H9 (cell line): ENCODE measurements at regions not wholly inside any gene's neighbourhood (a gene's known extent, or its start where the extent isn't known, plus 50 kb on each side); places are given as distances from the start of the nearest gene placed in this dataset.

Experiments
- DNase-seq: peaks from one replicate; pipeline ENCODE4 v3.0.0-alpha.2; 2017
- H2AFZ ChIP-seq: one replicate; pipeline ENCODE4 v1.6.1; 2013; ENCODE audit warnings: mild to moderate bottlenecking, low read length, control low read depth, moderate library complexity
- H2AK5ac ChIP-seq: 2 replicates; pipeline ENCODE4 v1.6.1; 2013; ENCODE audit warnings: low read length, control low read depth, mixed read lengths; ENCODE audit not compliant: insufficient read length
- H2BK120ac ChIP-seq: one replicate; pipeline ENCODE4 v1.6.1; 2013; ENCODE audit warnings: low read depth, mild to moderate bottlenecking, low read length, control low read depth, inconsistent platforms; ENCODE audit not compliant: poor library complexity, severe bottlenecking
- H2BK12ac ChIP-seq: 2 replicates; pipeline ENCODE4 v1.6.1; 2013; ENCODE audit warnings: low read length, control low read depth, mixed read lengths, low read depth; ENCODE audit not compliant: insufficient read length
- H2BK15ac ChIP-seq: 2 replicates; pipeline ENCODE4 v1.6.1; 2013; ENCODE audit warnings: low read depth, low read length, control low read depth
- H2BK20ac ChIP-seq: one replicate; pipeline ENCODE4 v1.6.1; 2013; ENCODE audit warnings: low read depth, mild to moderate bottlenecking, low read length, control low read depth, inconsistent platforms; ENCODE audit not compliant: poor library complexity, severe bottlenecking
- H2BK5ac ChIP-seq: 2 replicates; pipeline ENCODE4 v1.6.1; 2013; ENCODE audit warnings: low read length, control low read depth, mixed read lengths; ENCODE audit not compliant: insufficient read length
- H3K14ac ChIP-seq: 2 replicates; pipeline ENCODE4 v1.6.1; 2013; ENCODE audit warnings: low read length, control low read depth; ENCODE audit not compliant: insufficient read depth
- H3K18ac ChIP-seq: 2 replicates; pipeline ENCODE4 v1.6.1; 2013; ENCODE audit warnings: low read depth, mild to moderate bottlenecking, mixed read lengths, low read length, control low read depth; ENCODE audit not compliant: insufficient read length
- H3K23ac ChIP-seq: 2 replicates; pipeline ENCODE4 v1.6.1; 2013; ENCODE audit warnings: low read length, control low read depth, mixed read lengths, low read depth; ENCODE audit not compliant: insufficient read length
- H3K23me2 ChIP-seq: 2 replicates; pipeline ENCODE4 v1.6.1; 2013; ENCODE audit warnings: low read depth, mild to moderate bottlenecking, mixed read lengths, low read length, control low read depth; ENCODE audit not compliant: insufficient read length, poor library complexity, severe bottlenecking
- H3K27ac ChIP-seq: 2 replicates; pipeline ENCODE4 v1.5.1; 2013; ENCODE audit warnings: low read length, control low read depth, mixed read lengths, low read depth; ENCODE audit not compliant: insufficient read length
- H3K27me3 ChIP-seq: 2 replicates; pipeline ENCODE4 v1.6.1; 2013; ENCODE audit warnings: low read length, control low read depth, inconsistent platforms; ENCODE audit not compliant: insufficient read depth
- H3K4ac ChIP-seq: 2 replicates; pipeline ENCODE4 v1.6.1; 2013; ENCODE audit warnings: low read depth, mild to moderate bottlenecking, control low read depth, inconsistent platforms, low read length, moderate library complexity
- H3K4me1 ChIP-seq: 2 replicates; pipeline ENCODE4 v1.6.1; 2013; ENCODE audit warnings: low read length, control low read depth, inconsistent platforms; ENCODE audit not compliant: insufficient read depth
- H3K4me2 ChIP-seq: 2 replicates; pipeline ENCODE4 v1.6.1; 2013; ENCODE audit warnings: low read length, control low read depth, mixed read lengths; ENCODE audit not compliant: insufficient read length, insufficient read depth
- H3K56ac ChIP-seq: 2 replicates; pipeline ENCODE4 v1.6.1; 2013; ENCODE audit warnings: low read depth, mild to moderate bottlenecking, mixed read lengths, low read length, control low read depth; ENCODE audit not compliant: insufficient read length
- H3K79me1 ChIP-seq: 2 replicates; pipeline ENCODE4 v1.6.1; 2013; ENCODE audit warnings: low read depth, mild to moderate bottlenecking, moderate library complexity, low read length, control low read depth, inconsistent platforms; ENCODE audit not compliant: insufficient read depth, poor library complexity, severe bottlenecking
- H3K79me2 ChIP-seq: 2 replicates; pipeline ENCODE4 v1.6.1; 2013; ENCODE audit warnings: low read length, control low read depth, inconsistent platforms; ENCODE audit not compliant: insufficient read depth
- H3K9ac ChIP-seq: 2 replicates; pipeline ENCODE4 v1.6.1; 2013; ENCODE audit warnings: low read length, control low read depth, mixed read lengths; ENCODE audit not compliant: insufficient read length; ENCODE audit errors: extremely low read depth
- H3K9me3 ChIP-seq: one replicate; pipeline ENCODE4 v1.6.1; 2013; ENCODE audit warnings: low read depth, low read length, inconsistent platforms; ENCODE audit not compliant: control insufficient read depth
- H3T11ph ChIP-seq: one replicate; pipeline ENCODE4 v1.6.1; 2013; ENCODE audit warnings: mild to moderate bottlenecking, low read length, control low read depth, inconsistent platforms
- H4K20me1 ChIP-seq: one replicate; pipeline ENCODE4 v1.6.1; 2013; ENCODE audit not compliant: control insufficient read depth, insufficient read length, insufficient read depth
- H4K5ac ChIP-seq: 2 replicates; pipeline ENCODE4 v1.6.1; 2013; ENCODE audit warnings: low read depth, mild to moderate bottlenecking, mixed read lengths, low read length, control low read depth; ENCODE audit not compliant: insufficient read length
- H4K8ac ChIP-seq: replicated peaks from 2 replicates; pipeline ENCODE4 v1.6.1; 2013; ENCODE audit warnings: low read length, control low read depth, mixed read lengths, low read depth; ENCODE audit not compliant: insufficient read length
- H4K91ac ChIP-seq: 2 replicates; pipeline ENCODE4 v1.6.1; 2013; ENCODE audit warnings: low read depth, mild to moderate bottlenecking, moderate library complexity, mixed read lengths, low read length, control low read depth; ENCODE audit not compliant: insufficient read length
- H3K27ac Mint-ChIP-seq, 3 experiments: 2 replicates in 2 of 3; 3 replicates in 1 of 3; pipeline ENCODE4 v1.8.0; 2020 to 2021; ENCODE audit warnings: mixed read lengths in 3 of 3, mild to moderate bottlenecking in 1 of 3, moderate library complexity in 1 of 3
- H3K27me3 Mint-ChIP-seq: 2 replicates; pipeline ENCODE4 v1.8.0; 2021; ENCODE audit warnings: low read depth, mild to moderate bottlenecking, moderate library complexity, mixed read lengths
- H3K36me3 Mint-ChIP-seq, 3 experiments: 2 replicates in 2 of 3; 3 replicates in 1 of 3; pipeline ENCODE4 v1.8.0; 2020 to 2021; ENCODE audit warnings: low read depth in 3 of 3, mixed read lengths in 3 of 3; ENCODE audit not compliant: insufficient read depth in 1 of 3
- H3K4me1 Mint-ChIP-seq, 2 experiments: 2 replicates each; pipeline ENCODE4 v1.8.0; 2020; ENCODE audit warnings: mixed read lengths in 2 of 2
- H3K4me3 Mint-ChIP-seq, 2 experiments: 2 replicates in 1 of 2; 3 replicates in 1 of 2; pipeline ENCODE4 v1.8.0; 2020 to 2021; ENCODE audit warnings: mild to moderate bottlenecking in 2 of 2, mixed read lengths in 2 of 2, moderate library complexity in 1 of 2
- H3K9me3 Mint-ChIP-seq, 2 experiments: 2 replicates in 1 of 2; 3 replicates in 1 of 2; pipeline ENCODE4 v1.8.0; 2020; ENCODE audit warnings: mild to moderate bottlenecking in 2 of 2, mixed read lengths in 2 of 2, moderate library complexity in 1 of 2
- WGBS: extraction: QIAGEN DNeasy Blood & Tissue Kit; methylation state at CpG from one replicate; pipeline ENCODE4 v1.1.7; 2013; ENCODE audit warnings: missing lambda C conversion rate, low lambda C conversion rate, mixed read lengths; ENCODE audit not compliant: insufficient read length; ENCODE audit errors: extremely low coverage; 5-methylcytosine and 5-hydroxymethylcytosine counted together
- TF ChIP-seq, protein P1 (sequence below): fragments of 200-600 bp; sonication (generic); conservative IDR thresholded peaks from 3 replicates; pipeline ENCODE4 v1.8.0; 2021; ENCODE audit warnings: antibody characterized with exemption, mild to moderate bottlenecking

DNA sequence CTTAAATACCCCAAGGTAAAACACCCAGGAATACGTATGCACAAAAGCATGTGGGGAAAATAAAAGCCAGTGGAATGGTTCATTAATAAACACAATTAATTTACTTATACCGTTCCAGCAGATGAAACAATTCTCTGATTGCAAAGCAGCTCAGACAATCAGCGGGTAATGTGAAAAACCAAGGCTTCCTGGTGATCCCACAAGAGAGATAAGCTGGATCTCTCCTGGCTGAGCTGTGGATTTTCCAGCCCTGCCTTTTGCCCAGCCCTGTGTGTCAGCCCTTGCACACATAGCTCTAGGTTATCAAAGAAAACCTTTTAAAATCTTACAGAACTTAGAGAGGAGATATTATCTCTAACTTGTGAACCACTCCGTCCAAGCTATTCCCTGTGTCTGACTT is 1010.7 kb upstream of the AUTS2 start:
- Histone ChIP-seq H3K23ac (no peak overlapping the region), H3K4ac (no peak overlapping the region), H3K79me2 (no peaks in the 10 kb centered on the region), H3K79me1 (no peaks in the 10 kb centered on the region), H3K9ac (no peak overlapping the region), H2BK15ac (no peak overlapping the region), H2AK5ac (no peak overlapping the region), H2BK120ac (no peak overlapping the region), H3K9me3 (no peaks in the 10 kb centered on the region), H2BK12ac (no peak overlapping the region), H3K4me2 (no peak overlapping the region), H4K8ac (no peak overlapping the region), H2BK5ac (no peak overlapping the region), H3K27ac (no peak overlapping the region), H3K14ac (no peak overlapping the region), H3K23me2 (no peaks in the 10 kb centered on the region), H3K27me3 (no peaks in the 10 kb centered on the region), H2AFZ (no peak overlapping the region), H2BK20ac (no peak overlapping the region), H3K4me1 (no peaks in the 10 kb centered on the region), H3K18ac (no peak overlapping the region), H4K5ac (no peak overlapping the region), H3K56ac (no peak overlapping the region), H4K91ac (no peak overlapping the region), H3T11ph (no peak overlapping the region), H4K20me1 (no peaks in the 10 kb centered on the region)
- Mint-ChIP-seq H3K27ac (no peak overlapping the region), H3K9me3 (peaks cover 0 to 6% of the 10 kb centered on the region in 2 experiments; a peak in 3 of 5 replicates), H3K4me3 (no peak overlapping the region), H3K4me1 (no peaks in the 10 kb centered on the region), H3K27me3 (no peaks in the 10 kb centered on the region), H3K36me3 (no peaks in the 10 kb centered on the region; a peak in 2 of 7 replicates)
- no peak for DNase-seq
- WGBS, result no CpG with 5 or more reads among the region's 4 CpGs
- TF ChIP-seq, protein P1, sequence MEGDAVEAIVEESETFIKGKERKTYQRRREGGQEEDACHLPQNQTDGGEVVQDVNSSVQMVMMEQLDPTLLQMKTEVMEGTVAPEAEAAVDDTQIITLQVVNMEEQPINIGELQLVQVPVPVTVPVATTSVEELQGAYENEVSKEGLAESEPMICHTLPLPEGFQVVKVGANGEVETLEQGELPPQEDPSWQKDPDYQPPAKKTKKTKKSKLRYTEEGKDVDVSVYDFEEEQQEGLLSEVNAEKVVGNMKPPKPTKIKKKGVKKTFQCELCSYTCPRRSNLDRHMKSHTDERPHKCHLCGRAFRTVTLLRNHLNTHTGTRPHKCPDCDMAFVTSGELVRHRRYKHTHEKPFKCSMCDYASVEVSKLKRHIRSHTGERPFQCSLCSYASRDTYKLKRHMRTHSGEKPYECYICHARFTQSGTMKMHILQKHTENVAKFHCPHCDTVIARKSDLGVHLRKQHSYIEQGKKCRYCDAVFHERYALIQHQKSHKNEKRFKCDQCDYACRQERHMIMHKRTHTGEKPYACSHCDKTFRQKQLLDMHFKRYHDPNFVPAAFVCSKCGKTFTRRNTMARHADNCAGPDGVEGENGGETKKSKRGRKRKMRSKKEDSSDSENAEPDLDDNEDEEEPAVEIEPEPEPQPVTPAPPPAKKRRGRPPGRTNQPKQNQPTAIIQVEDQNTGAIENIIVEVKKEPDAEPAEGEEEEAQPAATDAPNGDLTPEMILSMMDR, result no peak
